HL-60 (cell line): ENCODE measurements at regions not wholly inside any gene's neighbourhood (a gene's known extent, or its start where the extent isn't known, plus 50 kb on each side); places are given as distances from the start of the nearest gene placed in this dataset.
"Not testable (repeated sequence)": the region's sequence is repeated elsewhere in the genome, so short reads cannot be mapped to it uniquely, and the experiment has no call there.

Source experiments
- DNase-seq, 2 experiments: peaks; one replicate each; pipeline ENCODE4 v3.0.0-alpha.2; 2010 to 2020; ENCODE audit warnings: low read depth in 1 of 2, low spot score in 1 of 2
- H3K27ac ChIP-seq: fragments of 250-450 bp; sonication (Bioruptor Pico); replicated peaks from 2 replicates; pipeline ENCODE4 v1.5.1; 2020; ENCODE audit warnings: mild to moderate bottlenecking, moderate library complexity
- H3K27me3 ChIP-seq: fragments of 250-450 bp; sonication (Bioruptor Pico); 2 replicates; pipeline ENCODE4 v1.5.1; 2021; ENCODE audit warnings: mild to moderate bottlenecking, moderate library complexity; ENCODE audit not compliant: insufficient read depth, poor library complexity, severe bottlenecking
- H3K4me3 ChIP-seq: replicated peaks from 2 replicates; pipeline ENCODE4 v1.5.1; 2011; ENCODE audit warnings: mild to moderate bottlenecking, control low read depth, low read length; ENCODE audit not compliant: insufficient read depth
- CTCF ChIP-seq: IDR thresholded peaks from one replicate; pipeline ENCODE4 v1.5.1; 2011; ENCODE audit warnings: low read length, control low read depth, inconsistent platforms; ENCODE audit not compliant: insufficient read depth
- GABPA ChIP-seq: IDR thresholded peaks from 2 replicates; pipeline ENCODE4 v1.6.1; 2012; ENCODE audit warnings: low read depth
- POLR2AphosphoS5 ChIP-seq: IDR thresholded peaks from 2 replicates; pipeline ENCODE4 v1.6.1; 2012; ENCODE audit warnings: low read depth
- REST ChIP-seq: IDR thresholded peaks from 2 replicates; pipeline ENCODE4 v1.6.1; 2012; ENCODE audit warnings: low read depth; ENCODE audit not compliant: insufficient replicate concordance
- SPI1 ChIP-seq: IDR thresholded peaks from 2 replicates; pipeline ENCODE4 v1.6.1; 2012; ENCODE audit warnings: low read depth, mild to moderate bottlenecking, borderline replicate concordance

- no peak overlapping the region for H3K27ac ChIP-seq
- no peak for TF ChIP-seq SPI1
- TF ChIP-seq REST: no peak
- no peak for TF ChIP-seq GABPA
- no peak for TF ChIP-seq POLR2AphosphoS5
- TF ChIP-seq CTCF: no peak
- DNase-seq: peak in 1 of 2 experiments; percentile 10
- H3K4me3 ChIP-seq: no peak overlapping the region
- H3K27me3 ChIP-seq: no peaks in the 10 kb centered on the region
Observed at GRCh38 chr1:219324629-219325367, 151.1 kb downstream of the LYPLAL1 start.

GRCh38 chr1:219324171-219324570 is 150.5 kb downstream of the LYPLAL1 start:
- no peak overlapping the region for H3K27ac ChIP-seq
- DNase-seq: no peak
- H3K4me3 ChIP-seq: no peak overlapping the region
- no peaks in the 10 kb centered on the region for H3K27me3 ChIP-seq
- TF ChIP-seq CTCF: no peak
- no peak for TF ChIP-seq SPI1

- no peaks in the 10 kb centered on the region for H3K27me3 ChIP-seq
- H3K27ac ChIP-seq: no peak overlapping the region
- DNase-seq: no peak
- H3K4me3 ChIP-seq: no peak overlapping the region
- TF ChIP-seq CTCF (no peak), GABPA (no peak), REST (no peak)
Observed at GRCh38 chr1:219323426-219323825, 149.7 kb downstream of the LYPLAL1 start.

GRCh38 chr1:219322766-219323165 is 149.1 kb downstream of the LYPLAL1 start:
- DNase-seq: no peak
- Histone ChIP-seq H3K27me3 (no peaks in the 10 kb centered on the region), H3K4me3 (no peak overlapping the region), H3K27ac (no peak overlapping the region)
- no peak for TF ChIP-seq POLR2AphosphoS5
- no peak for TF ChIP-seq CTCF
- TF ChIP-seq SPI1: no peak
- no peak for TF ChIP-seq GABPA
- TF ChIP-seq REST: no peak

- H3K27ac ChIP-seq, H3K4me3 ChIP-seq, H3K27me3 ChIP-seq, DNase-seq: not testable (repeated sequence)
Observed at GRCh38 chr1:219320563-219320962, 146.9 kb downstream of the LYPLAL1 start.
